GM12865 (cell line): ENCODE measurements at regions not wholly inside any gene's neighbourhood (a gene's known extent, or its start where the extent isn't known, plus 50 kb on each side); places are given as distances from the start of the nearest gene placed in this dataset.

Experiments used
- DNase-seq: peaks from one replicate; pipeline ENCODE4 v3.0.0; 2010; ENCODE audit warnings: low read depth
- H3K4me3 ChIP-seq: 2 replicates; pipeline ENCODE4 v1.5.1; 2011; ENCODE audit warnings: mild to moderate bottlenecking, low read depth, low read length, control low read depth
- TF ChIP-seq, protein P1 (sequence below): IDR thresholded peaks from 2 replicates; pipeline ENCODE4 v1.5.1; 2011; ENCODE audit warnings: low read length, control low read depth, low read depth, inconsistent platforms; ENCODE audit not compliant: insufficient read depth; ENCODE audit errors: missing control alignments

- DNase-seq = no peak
- TF ChIP-seq, protein P1, sequence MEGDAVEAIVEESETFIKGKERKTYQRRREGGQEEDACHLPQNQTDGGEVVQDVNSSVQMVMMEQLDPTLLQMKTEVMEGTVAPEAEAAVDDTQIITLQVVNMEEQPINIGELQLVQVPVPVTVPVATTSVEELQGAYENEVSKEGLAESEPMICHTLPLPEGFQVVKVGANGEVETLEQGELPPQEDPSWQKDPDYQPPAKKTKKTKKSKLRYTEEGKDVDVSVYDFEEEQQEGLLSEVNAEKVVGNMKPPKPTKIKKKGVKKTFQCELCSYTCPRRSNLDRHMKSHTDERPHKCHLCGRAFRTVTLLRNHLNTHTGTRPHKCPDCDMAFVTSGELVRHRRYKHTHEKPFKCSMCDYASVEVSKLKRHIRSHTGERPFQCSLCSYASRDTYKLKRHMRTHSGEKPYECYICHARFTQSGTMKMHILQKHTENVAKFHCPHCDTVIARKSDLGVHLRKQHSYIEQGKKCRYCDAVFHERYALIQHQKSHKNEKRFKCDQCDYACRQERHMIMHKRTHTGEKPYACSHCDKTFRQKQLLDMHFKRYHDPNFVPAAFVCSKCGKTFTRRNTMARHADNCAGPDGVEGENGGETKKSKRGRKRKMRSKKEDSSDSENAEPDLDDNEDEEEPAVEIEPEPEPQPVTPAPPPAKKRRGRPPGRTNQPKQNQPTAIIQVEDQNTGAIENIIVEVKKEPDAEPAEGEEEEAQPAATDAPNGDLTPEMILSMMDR = no peak
- H3K4me3 ChIP-seq = no peak overlapping the region
These were observed 306.4 kb downstream of the TSN start for GRCh38 chr2:122061831-122062230.

DNA sequence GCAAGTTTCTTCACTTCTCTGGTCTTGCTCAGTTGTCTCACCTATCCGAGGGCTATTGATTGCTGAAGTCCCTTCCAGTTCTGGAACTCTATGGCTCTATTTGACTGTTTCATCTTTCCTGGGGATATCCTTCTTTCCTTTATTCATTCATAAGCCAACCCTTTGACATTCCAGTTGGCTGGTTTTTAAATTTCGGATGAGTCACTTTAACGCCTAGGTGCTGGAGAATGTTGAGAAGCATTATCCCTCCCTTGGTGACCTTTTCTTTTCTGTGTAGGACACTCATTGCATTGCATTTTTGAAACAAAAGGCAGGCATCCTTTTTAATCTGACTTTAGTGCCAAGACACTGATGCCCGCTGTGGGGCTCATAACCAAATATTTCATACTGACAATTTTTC lies 307.1 kb downstream of the TSN start:
- no peak for DNase-seq
- TF ChIP-seq, protein P1 = no peak

DNA sequence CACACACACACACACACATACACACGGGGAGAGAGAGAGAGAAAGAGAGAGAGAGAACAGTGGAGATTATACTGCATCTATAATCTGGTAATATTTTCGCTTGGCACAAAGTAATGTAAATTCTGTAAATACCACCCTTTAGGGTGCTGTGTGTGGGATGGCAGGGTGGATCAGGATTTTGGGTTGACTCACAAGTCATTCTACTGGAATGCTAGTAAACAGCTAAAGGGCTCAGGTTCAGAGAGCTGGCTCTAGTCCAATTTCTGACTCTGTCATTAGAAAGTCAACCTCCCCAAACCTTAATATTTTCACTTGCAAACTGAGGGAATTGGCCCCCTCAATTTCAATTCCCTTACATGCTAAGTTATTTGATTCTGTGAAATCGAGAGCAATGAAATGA lies 308.3 kb downstream of the TSN start:
- DNase-seq = no peak
- TF ChIP-seq, protein P1 = no peak
- no peak overlapping the region for H3K4me3 ChIP-seq

More for the DNA sequence above, 307.1 kb downstream of the TSN start:
- H3K4me3 ChIP-seq = no peak overlapping the region

DNA sequence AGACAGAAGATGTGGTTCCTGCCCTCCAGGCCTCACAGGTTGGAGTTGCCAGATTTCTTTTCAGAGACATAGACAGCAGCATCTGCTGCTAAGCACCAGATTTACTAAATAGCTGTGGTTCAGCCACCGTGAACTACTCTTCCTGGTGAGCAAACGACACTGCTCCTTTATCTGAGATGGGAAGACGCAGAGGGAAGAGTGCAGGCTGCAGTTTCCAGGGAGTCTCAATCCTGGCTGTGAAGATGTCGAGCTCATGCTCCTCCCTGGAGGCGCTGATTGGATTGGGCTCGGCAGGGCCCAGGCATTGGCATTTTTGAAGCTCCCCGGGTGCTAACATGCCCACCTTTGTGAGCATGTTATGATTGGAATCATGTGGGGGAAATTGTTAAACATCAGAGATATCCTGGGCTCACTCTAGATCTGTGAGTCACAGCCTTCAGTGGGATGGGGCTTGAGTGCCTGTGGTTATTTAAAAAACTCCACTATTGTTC lies 314.8 kb downstream of the TSN start:
- TF ChIP-seq, protein P1 = no peak

DNA sequence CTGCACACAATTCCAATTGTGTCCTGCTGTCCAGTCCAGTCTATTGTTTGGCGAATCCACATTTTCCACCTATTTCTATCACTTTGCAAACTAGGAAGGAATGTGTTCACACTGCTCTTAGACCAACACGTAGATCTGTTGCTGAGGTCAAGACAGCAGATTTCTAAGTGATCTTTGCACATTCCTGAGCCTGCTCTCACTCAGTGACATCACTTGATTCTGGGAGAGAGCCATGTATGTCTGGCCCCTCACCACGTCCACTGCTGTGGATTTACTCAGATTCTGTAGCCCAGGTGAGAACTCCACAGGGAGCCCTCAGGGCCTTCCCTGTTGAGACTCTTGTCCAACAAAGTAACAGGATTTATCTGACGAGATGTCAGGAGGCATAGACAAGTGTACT lies 317.2 kb downstream of the TSN start:
- DNase-seq = no peak
- no peak overlapping the region for H3K4me3 ChIP-seq
- TF ChIP-seq, protein P1 = no peak

More for the DNA sequence above, 314.8 kb downstream of the TSN start:
- no peak overlapping the region for H3K4me3 ChIP-seq
- no peak for DNase-seq

- TF ChIP-seq, protein P1 = no peak
- no peak for DNase-seq
- H3K4me3 ChIP-seq = no peak overlapping the region
These were observed 318.8 kb downstream of the TSN start for GRCh38 chr2:122074201-122074600.

DNA sequence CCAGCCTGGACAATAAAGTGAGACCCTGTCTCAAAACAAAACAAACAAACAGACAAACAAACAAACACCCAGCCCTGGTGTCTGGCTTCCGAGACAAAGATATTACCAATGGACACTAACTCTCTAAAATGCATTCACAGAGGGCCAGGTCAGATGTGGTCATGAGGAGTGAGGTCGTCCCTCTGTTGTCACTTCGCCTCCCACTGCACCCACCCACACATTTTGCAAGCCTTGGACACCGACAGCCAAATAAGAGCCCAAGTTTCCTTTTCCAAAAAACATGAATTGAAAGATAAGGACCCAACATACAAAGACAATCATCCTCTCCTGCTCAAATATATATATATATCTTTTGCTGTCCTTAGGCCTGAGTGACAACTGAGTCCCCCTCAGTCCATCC lies 319.9 kb downstream of the TSN start:
- TF ChIP-seq, protein P1 = no peak
- DNase-seq = no peak
- H3K4me3 ChIP-seq = no peak overlapping the region
